ENCODE measurements at regions not wholly inside any gene's neighbourhood (a gene's known extent, or its start where the extent isn't known, plus 50 kb on each side); places are given as distances from the start of the nearest gene placed in this dataset.

- no peak overlapping the region for H2BK120ac ChIP-seq (ENCODE audit: insufficient read depth, low read length, poor library complexity)
- H3K27ac ChIP-seq (ENCODE audit: low read depth, low read length) = no peak overlapping the region
- no peaks in the 10 kb centered on the region for H3K79me1 ChIP-seq (ENCODE audit: low read length)
- H2AFZ ChIP-seq (ENCODE audit: insufficient read depth, low read length, poor library complexity) = no peak overlapping the region
- H3K4me3 ChIP-seq (ENCODE audit: low read depth, low read length) = no peak overlapping the region
- H4K91ac ChIP-seq (ENCODE audit: low read depth, low read length) = no peak overlapping the region
- no peak overlapping the region for H2BK12ac ChIP-seq (ENCODE audit: low read length)
- H3K27me3 ChIP-seq (ENCODE audit: insufficient read depth, low read length) = no peaks in the 10 kb centered on the region
- H3K23ac ChIP-seq (ENCODE audit: low read length) = no peak overlapping the region
- H4K12ac ChIP-seq (ENCODE audit: low read depth, low read length) = no peak overlapping the region
- H3K4me1 ChIP-seq (ENCODE audit: control insufficient read depth in 1 of 2, insufficient read depth in 2 of 2, low read length in 2 of 2) = no peaks in the 10 kb centered on the region
- no peaks in the 10 kb centered on the region for H3K79me2 ChIP-seq (ENCODE audit: control insufficient read depth, insufficient read depth, low read length, poor library complexity)
- no peak overlapping the region for H3K9ac ChIP-seq (ENCODE audit: low read length)
- H2BK5ac ChIP-seq (ENCODE audit: low read depth, low read length, poor library complexity) = no peak overlapping the region
- H3K9me3 ChIP-seq (ENCODE audit: insufficient read depth, low read depth, low read length) = no peaks in the 10 kb centered on the region
- WGBS (ENCODE audit: extremely low coverage, insufficient coverage, insufficient read length) = no CpG with 5 or more reads among the region's 13 CpGs
- H2AK5ac ChIP-seq (ENCODE audit: low read length) = no peak overlapping the region
- no peak for DNase-seq
- no peak overlapping the region for H3K4me2 ChIP-seq (ENCODE audit: low read length)
- no peak overlapping the region for H4K8ac ChIP-seq (ENCODE audit: low read depth, low read length)
- H3K18ac ChIP-seq (ENCODE audit: low read length) = no peak overlapping the region
- no peak overlapping the region for H3K14ac ChIP-seq (ENCODE audit: low read length)
- H3K36me3 ChIP-seq (ENCODE audit: control insufficient read depth in 1 of 2, insufficient read depth in 2 of 2, low read length in 2 of 2) = no peaks in the 10 kb centered on the region
- H3K4ac ChIP-seq (ENCODE audit: low read depth, low read length) = no peak overlapping the region
These were observed 190.7 kb upstream of the CCND2 start for GRCh38 chr12:4082809-4083403.

- Histone ChIP-seq H3K9ac (ENCODE audit: low read length) (no peak overlapping the region), H4K8ac (ENCODE audit: low read depth, low read length) (no peak overlapping the region), H2AFZ (ENCODE audit: insufficient read depth, low read length, poor library complexity) (no peak overlapping the region), H3K18ac (ENCODE audit: low read length) (no peak overlapping the region), H3K4me1 (ENCODE audit: control insufficient read depth in 1 of 2, insufficient read depth in 2 of 2, low read length in 2 of 2) (no peaks in the 10 kb centered on the region), H3K27me3 (ENCODE audit: insufficient read depth, low read length) (no peaks in the 10 kb centered on the region), H3K14ac (ENCODE audit: low read length) (no peak overlapping the region), H3K9me3 (ENCODE audit: insufficient read depth, low read depth, low read length) (no peaks in the 10 kb centered on the region), H3K4ac (ENCODE audit: low read depth, low read length) (no peak overlapping the region), H3K4me3 (ENCODE audit: low read depth, low read length) (no peak overlapping the region), H2AK5ac (ENCODE audit: low read length) (no peak overlapping the region), H3K4me2 (ENCODE audit: low read length) (no peak overlapping the region), H4K12ac (ENCODE audit: low read depth, low read length) (no peak overlapping the region), H3K23ac (ENCODE audit: low read length) (no peak overlapping the region), H2BK12ac (ENCODE audit: low read length) (no peak overlapping the region), H2BK5ac (ENCODE audit: low read depth, low read length, poor library complexity) (no peak overlapping the region), H3K79me1 (ENCODE audit: low read length) (no peaks in the 10 kb centered on the region), H4K91ac (ENCODE audit: low read depth, low read length) (no peak overlapping the region), H2BK120ac (ENCODE audit: insufficient read depth, low read length, poor library complexity) (no peak overlapping the region), H3K36me3 (ENCODE audit: control insufficient read depth in 1 of 2, insufficient read depth in 2 of 2, low read length in 2 of 2) (no peaks in the 10 kb centered on the region), H3K79me2 (ENCODE audit: control insufficient read depth, insufficient read depth, low read length, poor library complexity) (no peaks in the 10 kb centered on the region), H3K27ac (ENCODE audit: low read depth, low read length) (no peak overlapping the region)
- DNase-seq = no peak
- no CpG with 5 or more reads among the region's 1 CpG for WGBS (ENCODE audit: extremely low coverage, insufficient coverage, insufficient read length)
These were observed 193.3 kb upstream of the CCND2 start for GRCh38 chr12:4080213-4080612.

GRCh38 chr12:4074129-4074528 is 199.4 kb upstream of the CCND2 start:
- Histone ChIP-seq H3K79me2 (ENCODE audit: control insufficient read depth, insufficient read depth, low read length, poor library complexity) (no peaks in the 10 kb centered on the region), H4K12ac (ENCODE audit: low read depth, low read length) (no peak overlapping the region), H3K4me1 (ENCODE audit: control insufficient read depth in 1 of 2, insufficient read depth in 2 of 2, low read length in 2 of 2) (no peaks in the 10 kb centered on the region), H2AK5ac (ENCODE audit: low read length) (no peak overlapping the region), H2BK12ac (ENCODE audit: low read length) (no peak overlapping the region), H3K9me3 (ENCODE audit: insufficient read depth, low read depth, low read length) (no peaks in the 10 kb centered on the region), H3K4ac (ENCODE audit: low read depth, low read length) (no peak overlapping the region), H3K23ac (ENCODE audit: low read length) (no peak overlapping the region), H2BK5ac (ENCODE audit: low read depth, low read length, poor library complexity) (no peak overlapping the region), H3K27me3 (ENCODE audit: insufficient read depth, low read length) (no peaks in the 10 kb centered on the region), H3K79me1 (ENCODE audit: low read length) (no peaks in the 10 kb centered on the region), H3K9ac (ENCODE audit: low read length) (no peak overlapping the region), H3K4me2 (ENCODE audit: low read length) (no peak overlapping the region), H3K14ac (ENCODE audit: low read length) (no peak overlapping the region), H2AFZ (ENCODE audit: insufficient read depth, low read length, poor library complexity) (no peak overlapping the region), H3K36me3 (ENCODE audit: control insufficient read depth in 1 of 2, insufficient read depth in 2 of 2, low read length in 2 of 2) (no peaks in the 10 kb centered on the region), H4K8ac (ENCODE audit: low read depth, low read length) (no peak overlapping the region), H3K27ac (ENCODE audit: low read depth, low read length) (no peak overlapping the region), H2BK120ac (ENCODE audit: insufficient read depth, low read length, poor library complexity) (no peak overlapping the region), H3K18ac (ENCODE audit: low read length) (no peak overlapping the region), H3K4me3 (ENCODE audit: low read depth, low read length) (no peak overlapping the region), H4K91ac (ENCODE audit: low read depth, low read length) (no peak overlapping the region)
- no CpG with 5 or more reads among the region's 4 CpGs for WGBS (ENCODE audit: extremely low coverage, insufficient coverage, insufficient read length)
- DNase-seq = no peak

GRCh38 chr12:4069670-4070010 is 196.4 kb upstream of the PARP11 start:
- H4K12ac ChIP-seq (ENCODE audit: low read depth, low read length) = no peak overlapping the region
- no peak overlapping the region for H4K8ac ChIP-seq (ENCODE audit: low read depth, low read length)
- no peak overlapping the region for H3K4me3 ChIP-seq (ENCODE audit: low read depth, low read length)
- no peak overlapping the region for H3K9ac ChIP-seq (ENCODE audit: low read length)
- no peak overlapping the region for H3K14ac ChIP-seq (ENCODE audit: low read length)
- no peak overlapping the region for H4K91ac ChIP-seq (ENCODE audit: low read depth, low read length)
- no CpG with 5 or more reads among the region's 3 CpGs for WGBS (ENCODE audit: extremely low coverage, insufficient coverage, insufficient read length)
- H2BK5ac ChIP-seq (ENCODE audit: low read depth, low read length, poor library complexity) = no peak overlapping the region
- H2BK120ac ChIP-seq (ENCODE audit: insufficient read depth, low read length, poor library complexity) = no peak overlapping the region
- H2AK5ac ChIP-seq (ENCODE audit: low read length) = no peak overlapping the region
- no peak for DNase-seq
- no peak overlapping the region for H3K27ac ChIP-seq (ENCODE audit: low read depth, low read length)
- H3K79me1 ChIP-seq (ENCODE audit: low read length) = no peaks in the 10 kb centered on the region
- H3K4me2 ChIP-seq (ENCODE audit: low read length) = no peak overlapping the region
- no peak overlapping the region for H3K18ac ChIP-seq (ENCODE audit: low read length)
- no peak overlapping the region for H3K4ac ChIP-seq (ENCODE audit: low read depth, low read length)
- H3K27me3 ChIP-seq (ENCODE audit: insufficient read depth, low read length) = no peaks in the 10 kb centered on the region
- H3K79me2 ChIP-seq (ENCODE audit: control insufficient read depth, insufficient read depth, low read length, poor library complexity) = no peaks in the 10 kb centered on the region
- no peak overlapping the region for H2BK12ac ChIP-seq (ENCODE audit: low read length)
- H3K9me3 ChIP-seq (ENCODE audit: insufficient read depth, low read depth, low read length) = no peaks in the 10 kb centered on the region
- no peaks in the 10 kb centered on the region for H3K4me1 ChIP-seq (ENCODE audit: control insufficient read depth in 1 of 2, insufficient read depth in 2 of 2, low read length in 2 of 2)
- no peak overlapping the region for H3K23ac ChIP-seq (ENCODE audit: low read length)
- no peaks in the 10 kb centered on the region for H3K36me3 ChIP-seq (ENCODE audit: control insufficient read depth in 1 of 2, insufficient read depth in 2 of 2, low read length in 2 of 2)
- H2AFZ ChIP-seq (ENCODE audit: insufficient read depth, low read length, poor library complexity) = no peak overlapping the region
